Heart right ventricle (tissue), 16 donors: ENCODE measurements at regions not wholly inside any gene's neighbourhood (a gene's known extent, or its start where the extent isn't known, plus 50 kb on each side); places are given as distances from the start of the nearest gene placed in this dataset.

Experiments
- ATAC-seq, 8 donors: fragments of 200-7000 bp; cut with Tn5 transposase; one replicate each; pipeline ENCODE4 v1.9.1; 2020; ENCODE audit warnings: mild to moderate bottlenecking in 8 of 8, moderate library complexity in 8 of 8, moderate number of reproducible peaks in 1 of 8
- DNase-seq, 2 donors: peaks; one replicate each; pipeline ENCODE4 v3.0.0-alpha.2; 2020
- H3K27ac ChIP-seq, 10 donors: fragments of 200-600 bp; sonication (generic) in 2 of 10; one replicate each; pipeline versions ENCODE4 v1.5.0 to v1.8.0; 2020 to 2022; ENCODE audit warnings: mild to moderate bottlenecking in 3 of 10
- H3K27me3 ChIP-seq, 7 donors: fragments of 200-600 bp; one replicate each; pipeline ENCODE4 v1.8.0; 2021 to 2022; ENCODE audit warnings: mild to moderate bottlenecking in 2 of 7
- H3K36me3 ChIP-seq, 9 donors: fragments of 200-600 bp; sonication (generic) in 1 of 9; one replicate each; pipeline versions ENCODE4 v1.5.0 to v1.8.0; 2020 to 2022; ENCODE audit warnings: mild to moderate bottlenecking in 2 of 9
- H3K4me1 ChIP-seq, 9 donors: fragments of 200-600 bp; sonication (generic) in 1 of 9; one replicate each; pipeline versions ENCODE4 v1.5.0 to v1.8.0; 2020 to 2022; ENCODE audit warnings: mild to moderate bottlenecking in 4 of 9
- H3K4me3 ChIP-seq, 10 donors: fragments of 200-600 bp; sonication (generic) in 2 of 10; one replicate each; pipeline versions ENCODE4 v1.5.0 to v1.8.0; 2020 to 2022; ENCODE audit warnings: mild to moderate bottlenecking in 7 of 10, moderate library complexity in 2 of 10
- H3K9me3 ChIP-seq, 11 donors: fragments of 200-600 bp in 10 of 11; sonication (generic) in 2 of 11; one replicate each; pipeline versions ENCODE4 v1.5.0 to v1.8.0; 2013 to 2022; ENCODE audit warnings: mild to moderate bottlenecking in 2 of 11, control low read depth in 1 of 11, moderate library complexity in 1 of 11
- CTCF ChIP-seq, 9 donors: fragments of 200-600 bp; sonication (generic) in 2 of 9; IDR thresholded peaks; one replicate each; pipeline versions ENCODE4 v1.5.0 to v1.8.0; 2021 to 2022; ENCODE audit warnings: antibody characterized with exemption in 9 of 9, mild to moderate bottlenecking in 5 of 9, moderate library complexity in 1 of 9
- WGBS, 2 donors: extraction: QIAGEN DNeasy Blood & Tissue Kit; methylation state at CpG; one replicate each; pipeline ENCODE4 v1.1.7; 2013; ENCODE audit warnings: inconsistent platforms in 1 of 2; 5-methylcytosine and 5-hydroxymethylcytosine counted together
- intact Hi-C, 10 donors: fragments of 100-400 bp; cut with DNase I; formaldehyde crosslinking; loops; one replicate each; pipeline versions ENCODE4 v1.11.1 to v1.14.2; 2022
- donor health status: Arrhythmogenic right ventricular cardiomyopathy.
- donor health status: ischemic (EF 13 %, LVEDD 7.1; RV severe dilation, severe dysfunction).
- donor health status: healthy with polysubstance abuse.
- donor health status: DM: no; HTN: yes; CAD: no.
- donor health status: DM: no; HTN: no; CAD: no.
- donor health status: ischemic (EF 25% LVEDD 6.9; RV normal size, moderate dysfunction).
- donor health status: ischemic (EF 25% LVEDD 5.7; RV mildly dilated, moderate dysfunction).
- donor health status: healthy.
- donor health status: DM: yes; HTN: yes; CAD: no.
- donor health status: Ischemic cardiomyopathy.
- donor health status: ischemic (EF 35%, LVEDD 5.7; RV mildly dilated, moderate dysfunction).
- donor health status: nonischemic (EF 11% LVEDD 7.7; RV severe dilation, severe dysfunction).
- donor health status: DM: yes; HTN: yes; CAD: no.
- donor health status: PGD.
- donor health status: ischemic (EF 29% LVEDD 5.4; RV normal size, mild dysfunction).
- donor health status: nonischemic (EF 23%, LVEDD 6.1; RV moderate dilation, normal function).

GRCh38 chr6:79330704-79331103, 96.2 kb upstream of the HMGN3 start:
- Histone ChIP-seq H3K36me3 (no peaks in the 10 kb centered on the region), H3K27ac (no peak overlapping the region), H3K4me3 (no peak overlapping the region), H3K9me3 (peaks cover 0 to 4% (median 0%) of the 10 kb centered on the region in 11 donors), H3K27me3 (no peaks in the 10 kb centered on the region), H3K4me1 (no peaks in the 10 kb centered on the region)
- WGBS, 2 donors, result 87 to 96% methylated on average over 2 of the region's 2 CpGs
- intact Hi-C loops, result no loop called here
- DNase-seq (no peak), ATAC-seq (no peak)
- TF ChIP-seq CTCF (IDR thresholded peaks at IDR 0.05), result no peak

GRCh38 chr6:79313254-79313653, 78.8 kb upstream of the HMGN3 start:
- WGBS, 2 donors, result 88 to 89% methylated on average over 5 of the region's 5 CpGs
- Histone ChIP-seq H3K4me3 (no peak overlapping the region), H3K9me3 (no peaks in the 10 kb centered on the region), H3K4me1 (no peaks in the 10 kb centered on the region), H3K27ac (no peak overlapping the region), H3K36me3 (no peaks in the 10 kb centered on the region), H3K27me3 (no peaks in the 10 kb centered on the region)
- DNase-seq (no peak), ATAC-seq (no peak)
- intact Hi-C loops, result no loop called here
- TF ChIP-seq CTCF (IDR thresholded peaks at IDR 0.05), result no peak

- Histone ChIP-seq H3K27me3 (no peaks in the 10 kb centered on the region), H3K4me3 (no peak overlapping the region), H3K36me3 (no peaks in the 10 kb centered on the region), H3K9me3 (no peaks in the 10 kb centered on the region), H3K27ac (no peak overlapping the region), H3K4me1 (no peaks in the 10 kb centered on the region)
- no peak for TF ChIP-seq CTCF (IDR thresholded peaks at IDR 0.05)
- intact Hi-C loops, result no loop called here
- 86 to 88% methylated on average over 7 of the region's 7 CpGs for WGBS, 2 donors
- DNase-seq (no peak), ATAC-seq (no peak)
Observed at GRCh38 chr6:79307321-79308036, 73.0 kb upstream of the HMGN3 start.

GRCh38 chr6:79305020-79305419, 70.5 kb upstream of the HMGN3 start:
- Histone ChIP-seq H3K27ac (no peak overlapping the region), H3K4me1 (no peaks in the 10 kb centered on the region), H3K9me3 (no peaks in the 10 kb centered on the region), H3K36me3 (no peaks in the 10 kb centered on the region), H3K4me3 (no peak overlapping the region), H3K27me3 (no peaks in the 10 kb centered on the region)
- no peak for ATAC-seq
- no peak for DNase-seq
- no peak for TF ChIP-seq CTCF (IDR thresholded peaks at IDR 0.05)
- 65 to 88% methylated on average over 2 of the region's 2 CpGs for WGBS, 2 donors
- intact Hi-C loops, result no loop called here
